H1 (cell line): ENCODE measurements at regions not wholly inside any gene's neighbourhood (a gene's known extent, or its start where the extent isn't known, plus 50 kb on each side); places are given as distances from the start of the nearest gene placed in this dataset.

Source experiments
- CTCF ChIA-PET: fragments of 300-600 bp; sonication (Branson Sonifier 250); formaldehyde crosslinking; loops from one replicate; lab custom pipeline; 2021; ENCODE audit not compliant: partially characterized antibody; lab: Charles Lee
- POLR2A ChIA-PET: fragments of 300-600 bp; sonication (Branson Sonifier 250); formaldehyde crosslinking; loops from one replicate; lab custom pipeline; 2021; ENCODE audit warnings: inconsistent platforms; ENCODE audit not compliant: partially characterized antibody; lab: Charles Lee
- DNase-seq, 2 experiments: peaks; one replicate each; pipeline versions ENCODE4 v3.0.0 to v3.0.0-alpha.2; 2010 to 2022; ENCODE audit warnings: low spot score in 2 of 2, low read depth in 1 of 2, mixed read lengths in 1 of 2
- FAIRE-seq: peaks from 2 replicates; lab custom pipeline; 2011; peaks lifted over from hg19 to GRCh38; lab: Jason Lieb, UNC
- H2AFZ ChIP-seq: 2 replicates; pipeline ENCODE4 v1.8.1; 2012; ENCODE audit warnings: low read length, inconsistent platforms
- H2AK5ac ChIP-seq: 2 replicates; pipeline ENCODE4 v1.6.1; 2013; ENCODE audit warnings: low read depth, low read length
- H2BK120ac ChIP-seq: replicated peaks from 2 replicates; pipeline ENCODE3; 2013; ENCODE audit warnings: low read depth, low read length, inconsistent platforms
- H2BK12ac ChIP-seq: 2 replicates; pipeline ENCODE4 v1.6.1; 2013; ENCODE audit warnings: low read depth, low read length
- H2BK15ac ChIP-seq: 2 replicates; pipeline ENCODE4 v1.6.1; 2013; ENCODE audit warnings: low read length
- H2BK20ac ChIP-seq: 2 replicates; pipeline ENCODE4 v1.6.1; 2013; ENCODE audit warnings: low read length
- H2BK5ac ChIP-seq: 2 replicates; pipeline ENCODE4 v1.6.1; 2013; ENCODE audit warnings: low read depth, low read length
- H3K14ac ChIP-seq: 2 replicates; pipeline ENCODE4 v1.6.1; 2013; ENCODE audit warnings: inconsistent platforms; ENCODE audit not compliant: insufficient read length
- H3K18ac ChIP-seq: 2 replicates; pipeline ENCODE4 v1.6.1; 2013; ENCODE audit warnings: low read length; ENCODE audit errors: extremely low read depth
- H3K23ac ChIP-seq: 2 replicates; pipeline ENCODE4 v1.6.1; 2013; ENCODE audit warnings: inconsistent platforms; ENCODE audit not compliant: insufficient read length
- H3K23me2 ChIP-seq: 2 replicates; pipeline ENCODE4 v1.6.1; 2013; ENCODE audit warnings: low read depth, low read length
- H3K27ac ChIP-seq: 2 replicates; pipeline ENCODE4 v1.6.1; 2011; ENCODE audit warnings: low read depth, low read length, inconsistent platforms
- H3K27me3 ChIP-seq, 4 experiments: replicated peaks in 1 of 4; 1 replicate in 1 of 4; 2 replicates in 3 of 4; pipeline versions ENCODE4 v1.6.1 to v1.8.1; 2011 to 2013; ENCODE audit warnings: low read length in 3 of 4, mild to moderate bottlenecking in 3 of 4, inconsistent platforms in 2 of 4, mixed read lengths in 2 of 4, moderate library complexity in 1 of 4; ENCODE audit not compliant: control insufficient read depth in 3 of 4, insufficient read depth in 3 of 4; ENCODE audit errors: extremely low read depth in 1 of 4
- H3K36me3 ChIP-seq, 4 experiments: 2 replicates each; pipeline versions ENCODE4 v1.6.1 to v1.8.1; 2011 to 2013; ENCODE audit warnings: mild to moderate bottlenecking in 4 of 4, low read length in 3 of 4, moderate library complexity in 2 of 4, control low read depth in 1 of 4, inconsistent platforms in 1 of 4; ENCODE audit not compliant: insufficient read depth in 4 of 4, control insufficient read depth in 2 of 4
- H3K4ac ChIP-seq: replicated peaks from 2 replicates; pipeline ENCODE3; 2013; ENCODE audit warnings: low read length, low read depth, mixed read lengths, inconsistent platforms; ENCODE audit not compliant: insufficient read length
- H3K4me1 ChIP-seq, 4 experiments: replicated peaks in 1 of 4; 1 replicate in 1 of 4; 2 replicates in 3 of 4; pipeline versions ENCODE4 v1.6.1 to v1.8.1; 2011 to 2013; ENCODE audit warnings: low read length in 3 of 4, inconsistent platforms in 2 of 4, mixed read lengths in 1 of 4; ENCODE audit not compliant: insufficient read depth in 4 of 4, control insufficient read depth in 3 of 4
- H3K4me2 ChIP-seq, 2 experiments: 2 replicates each; pipeline versions ENCODE4 v1.6.1 to v1.8.1; 2011 to 2013; ENCODE audit warnings: low read depth in 2 of 2, low read length in 2 of 2, control low read depth in 1 of 2, inconsistent platforms in 1 of 2, mild to moderate bottlenecking in 1 of 2; ENCODE audit not compliant: insufficient read depth in 1 of 2
- H3K4me3 ChIP-seq, 4 experiments: fragments of 200-600, 300-600 bp in 1 of 4; sonication (generic), shearing (Covaris generic), sonication (Bioruptor Twin) in 1 of 4; 2 replicates each; pipeline versions ENCODE4 v1.5.1 to v1.8.1; 2011 to 2016; ENCODE audit warnings: low read length in 4 of 4, low read depth in 3 of 4, control low read depth in 2 of 4, inconsistent platforms in 2 of 4, mild to moderate bottlenecking in 2 of 4, mixed read lengths in 1 of 4, moderate library complexity in 1 of 4; ENCODE audit not compliant: insufficient read depth in 2 of 4; ENCODE audit errors: extremely low read depth in 1 of 4
- H3K56ac ChIP-seq: replicated peaks from 2 replicates; pipeline ENCODE3; 2013; ENCODE audit warnings: low read depth, mild to moderate bottlenecking, mixed read lengths, low read length, inconsistent platforms; ENCODE audit not compliant: insufficient read length
- H3K79me1 ChIP-seq: 2 replicates; pipeline ENCODE4 v1.6.1; 2013; ENCODE audit warnings: low read depth, low read length, control low read depth
- H3K79me2 ChIP-seq, 2 experiments: 2 replicates each; pipeline versions ENCODE4 v1.6.1 to v1.8.1; 2012 to 2013; ENCODE audit warnings: low read length in 2 of 2, mild to moderate bottlenecking in 2 of 2, inconsistent platforms in 1 of 2; ENCODE audit not compliant: insufficient read depth in 2 of 2, control insufficient read depth in 1 of 2
- H3K9ac ChIP-seq, 4 experiments: replicated peaks in 1 of 4; 1 replicate in 1 of 4; 2 replicates in 3 of 4; pipeline versions ENCODE4 v1.6.1 to v1.8.1; 2011 to 2013; ENCODE audit warnings: low read depth in 3 of 4, low read length in 3 of 4, control low read depth in 2 of 4, mild to moderate bottlenecking in 2 of 4, moderate library complexity in 2 of 4, inconsistent platforms in 1 of 4; ENCODE audit errors: extremely low read depth in 1 of 4
- H3K9me3 ChIP-seq, 2 experiments: 2 replicates each; pipeline versions ENCODE4 v1.6.1 to v1.8.1; 2012 to 2013; ENCODE audit warnings: mild to moderate bottlenecking in 2 of 2, moderate library complexity in 2 of 2, control low read depth in 1 of 2, inconsistent platforms in 1 of 2, low read depth in 1 of 2, low read length in 1 of 2, mixed read lengths in 1 of 2; ENCODE audit not compliant: insufficient read depth in 2 of 2
- H4K20me1 ChIP-seq, 2 experiments: replicated peaks in 1 of 2; 2 replicates each; pipeline versions ENCODE3 to v1.8.1; 2011 to 2013; ENCODE audit warnings: inconsistent platforms in 2 of 2, low read length in 2 of 2, mild to moderate bottlenecking in 1 of 2; ENCODE audit not compliant: insufficient read depth in 2 of 2, control insufficient read depth in 1 of 2
- H4K5ac ChIP-seq: 2 replicates; pipeline ENCODE4 v1.6.1; 2013; ENCODE audit warnings: low read length, low read depth, mixed read lengths, inconsistent platforms; ENCODE audit not compliant: insufficient read length
- H4K8ac ChIP-seq: 2 replicates; pipeline ENCODE4 v1.8.0; 2013; ENCODE audit warnings: mild to moderate bottlenecking, moderate library complexity, low read length, inconsistent platforms; ENCODE audit not compliant: insufficient read depth; ENCODE audit errors: extremely low read depth
- H4K91ac ChIP-seq: replicated peaks from 2 replicates; pipeline ENCODE3; 2013; ENCODE audit warnings: low read length, mixed read lengths, inconsistent platforms; ENCODE audit not compliant: insufficient read length
- CHD2 ChIP-seq: IDR thresholded peaks from 2 replicates; pipeline ENCODE4 v1.6.1; 2012; ENCODE audit warnings: low read length, improper control_type of control experiment
- JUND ChIP-seq: IDR thresholded peaks from 2 replicates; pipeline ENCODE4 v1.6.1; 2011; ENCODE audit warnings: mild to moderate bottlenecking, improper control_type of control experiment, low read length
- KDM1A ChIP-seq: fragments of 200-600, 300-600 bp; sonication (generic); IDR thresholded peaks from 2 replicates; pipeline ENCODE4 v1.7.1; 2016; ENCODE audit warnings: mild to moderate bottlenecking, low read length, borderline replicate concordance
- NANOG ChIP-seq: IDR thresholded peaks from 2 replicates; pipeline ENCODE4 v1.6.1; 2011; ENCODE audit warnings: low read length, low read depth, mild to moderate bottlenecking, inconsistent platforms; ENCODE audit not compliant: insufficient read depth, poor library complexity, severe bottlenecking
- NRF1 ChIP-seq: IDR thresholded peaks from 2 replicates; pipeline ENCODE4 v1.6.1; 2011; ENCODE audit warnings: mild to moderate bottlenecking, low read depth, low read length, improper control_type of control experiment
- POLR2A ChIP-seq, 2 experiments: IDR thresholded peaks; 1 replicate in 1 of 2; 2 replicates in 1 of 2; pipeline ENCODE4 v1.6.1; 2011; ENCODE audit warnings: low read depth in 2 of 2, low read length in 2 of 2, mild to moderate bottlenecking in 2 of 2; ENCODE audit errors: control extremely low read depth in 1 of 2
- POU5F1 ChIP-seq: IDR thresholded peaks from 2 replicates; pipeline ENCODE4 v1.6.1; 2011; ENCODE audit warnings: low read depth, mild to moderate bottlenecking, low read length, moderate library complexity
- RAD21 ChIP-seq, 2 experiments: IDR thresholded peaks in 1 of 2; conservative IDR thresholded peaks in 1 of 2; 2 replicates each; pipeline ENCODE4 v1.6.1; 2011; ENCODE audit warnings: low read depth in 2 of 2, low read length in 2 of 2, improper control_type of control experiment in 1 of 2, inconsistent platforms in 1 of 2, mild to moderate bottlenecking in 1 of 2, moderate library complexity in 1 of 2
- RFX5 ChIP-seq: IDR thresholded peaks from 2 replicates; pipeline ENCODE4 v1.6.1; 2011; ENCODE audit warnings: low read depth, low read length, improper control_type of control experiment, borderline replicate concordance
- SIX5 ChIP-seq: IDR thresholded peaks from 2 replicates; pipeline ENCODE4 v1.6.1; 2011; ENCODE audit warnings: mild to moderate bottlenecking, low read depth, low read length
- TBP ChIP-seq: IDR thresholded peaks from 2 replicates; pipeline ENCODE4 v1.6.1; 2011; ENCODE audit warnings: low read depth, low read length, improper control_type of control experiment
- TEAD4 ChIP-seq: IDR thresholded peaks from 2 replicates; pipeline ENCODE4 v1.6.1; 2012; ENCODE audit warnings: low read depth, low read length, inconsistent platforms, mixed read lengths
- WGBS, 2 experiments: shearing (Covaris generic) in 1 of 2; methylation state at CpG; one replicate each; pipeline versions ENCODE4 v1.1.6 to v1.1.7; 2013 to 2015; ENCODE audit warnings: low lambda C conversion rate in 2 of 2, mixed read lengths in 2 of 2, inconsistent platforms in 1 of 2, low coverage in 1 of 2, missing lambda C conversion rate in 1 of 2; ENCODE audit not compliant: insufficient replicate concordance in 2 of 2, insufficient coverage in 1 of 2, insufficient read length in 1 of 2; ENCODE audit errors: extremely low coverage in 1 of 2, missing lambda C conversion rate in 1 of 2; 5-methylcytosine and 5-hydroxymethylcytosine counted together
- TF ChIP-seq, protein P1 (sequence below): IDR thresholded peaks from 2 replicates; pipeline ENCODE4 v1.6.1; 2011; ENCODE audit warnings: low read depth, mild to moderate bottlenecking, low read length; ENCODE audit not compliant: insufficient read depth

DNA sequence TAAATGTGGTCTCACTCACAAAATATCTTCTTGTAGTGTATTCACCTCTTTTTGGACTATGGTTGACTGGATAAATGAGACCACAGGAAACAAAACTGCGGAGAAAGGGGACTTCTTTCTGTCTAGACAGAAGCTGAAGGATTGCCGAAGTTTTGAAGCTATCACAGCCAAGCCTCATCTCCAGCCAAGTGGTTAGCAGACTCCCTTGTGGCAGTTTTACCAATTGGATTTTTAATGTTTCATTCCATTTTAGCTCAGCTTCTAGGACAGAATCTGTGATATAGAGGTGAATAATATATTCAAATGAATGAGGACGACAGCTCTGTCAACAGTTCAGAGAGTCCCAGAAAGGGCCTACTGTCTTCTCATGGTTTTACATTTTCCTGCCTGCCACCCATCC is 215.7 kb upstream of the ZNF608 start:
- Histone ChIP-seq H2AK5ac (no peak overlapping the region), H2BK15ac (no peak overlapping the region), H3K23me2 (no peaks in the 10 kb centered on the region), H2BK20ac (no peak overlapping the region), H3K4me1 (peaks cover 2 to 11% (median 7%) of the 10 kb centered on the region in 4 experiments), H3K27me3 (no peaks in the 10 kb centered on the region), H3K14ac (no peak overlapping the region), H3K23ac (no peak overlapping the region), H3K9me3 (no peaks in the 10 kb centered on the region), H3K4ac (no peak overlapping the region), H4K20me1 (no peaks in the 10 kb centered on the region), H3K79me1 (peaks cover 2% of the 10 kb centered on the region; the same call in 1 of the 2 replicates), H2BK120ac (peak overlapping the region; percentile 86), H3K4me2 (no peak overlapping the region), H4K91ac (no peak overlapping the region), H3K36me3 (no peaks in the 10 kb centered on the region; a peak in 1 of 8 replicates), H2BK5ac (0 out of 2 replicates have a peak overlapping the region, but pooled peaks have one; percentile 52), H4K5ac (no peak overlapping the region), H2BK12ac (0 out of 2 replicates have a peak overlapping the region, but pooled peaks have one; percentile 6), H3K4me3 (no peak overlapping the region), H3K27ac (no peak overlapping the region), H3K79me2 (no peaks in the 10 kb centered on the region), H3K18ac (no peak overlapping the region), H2AFZ (no peak overlapping the region), H3K56ac (no peak overlapping the region), H3K9ac (no peak overlapping the region), H4K8ac (no peak overlapping the region)
- DNase-seq: no peak
- TF ChIP-seq RAD21 (IDR thresholded peaks at IDR 0.05 in 1 of 2, conservative IDR thresholded peaks at IDR 0.05 in 1 of 2; ENCODE audit: low read depth in 2 of 2, low read length in 2 of 2) (no peak), JUND (no peak), POLR2A (IDR thresholded peaks at IDR 0.05; ENCODE audit: control extremely low read depth in 1 of 2, low read depth in 2 of 2, low read length in 2 of 2) (no peak), CHD2 (no peak), SIX5 (no peak), TBP (no peak), KDM1A (no peak), RFX5 (no peak), NANOG (no peak), TEAD4 (no peak), POU5F1 (no peak), NRF1 (no peak)
- TF ChIP-seq, protein P1, sequence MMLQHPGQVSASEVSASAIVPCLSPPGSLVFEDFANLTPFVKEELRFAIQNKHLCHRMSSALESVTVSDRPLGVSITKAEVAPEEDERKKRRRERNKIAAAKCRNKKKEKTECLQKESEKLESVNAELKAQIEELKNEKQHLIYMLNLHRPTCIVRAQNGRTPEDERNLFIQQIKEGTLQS: no peak
- ChIA-PET CTCF (interaction anchor here (1.0 kb wide), 1 partner anchor 265 kb away, joined by 4 read pairs; no protein-coding TSS in a partner anchor), POLR2A (interaction anchor here (0.8 kb wide), 1 partner anchor 133 kb away, joined by 3 read pairs; no protein-coding TSS in a partner anchor)
- no peak for FAIRE-seq
- WGBS, 2 experiments: 93% methylated on average over 3 of the region's 3 CpGs; no CpG with 5 or more reads in 1 of the 2 experiments
